ENCODE measurements at regions not wholly inside any gene's neighbourhood (a gene's known extent, or its start where the extent isn't known, plus 50 kb on each side); places are given as distances from the start of the nearest gene placed in this dataset.

GRCh38 chr4:160318567-160319220 is 1215.8 kb downstream of the RAPGEF2 start:
- no peak for TF ChIP-seq CTCF (IDR thresholded peaks at IDR 0.05; ENCODE audit: insufficient read depth, low read depth, low read length)
- TF ChIP-seq EZH2 (IDR thresholded peaks at IDR 0.05; ENCODE audit: insufficient read depth, low read length), result no peak
